ENCODE measurements at regions not wholly inside any gene's neighbourhood (a gene's known extent, or its start where the extent isn't known, plus 50 kb on each side); places are given as distances from the start of the nearest gene placed in this dataset.

DNA sequence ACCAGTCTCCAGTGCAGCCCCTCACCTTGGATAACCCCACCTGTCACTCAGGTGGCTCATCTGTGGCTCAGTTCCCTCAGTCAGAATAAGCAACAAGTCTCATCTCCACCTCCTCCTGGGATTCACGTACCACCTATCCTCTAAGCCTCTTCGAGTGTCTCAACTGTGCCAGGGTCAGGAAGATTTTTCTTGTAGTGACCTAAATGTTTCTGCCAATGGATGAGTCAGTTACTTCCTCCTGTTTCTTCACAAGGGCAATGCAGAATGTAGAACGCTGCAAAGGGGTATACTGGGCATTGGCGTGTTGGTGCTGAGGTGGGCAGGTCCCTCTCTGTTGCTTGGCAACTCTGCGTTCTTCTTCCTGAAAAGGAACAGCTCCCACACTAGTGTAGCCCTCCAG is 213.3 kb upstream of the CXCR4 start:
- TF ChIP-seq EZH2 (IDR thresholded peaks at IDR 0.05; ENCODE audit: low read length), result no peak
- TF ChIP-seq, protein P1, sequence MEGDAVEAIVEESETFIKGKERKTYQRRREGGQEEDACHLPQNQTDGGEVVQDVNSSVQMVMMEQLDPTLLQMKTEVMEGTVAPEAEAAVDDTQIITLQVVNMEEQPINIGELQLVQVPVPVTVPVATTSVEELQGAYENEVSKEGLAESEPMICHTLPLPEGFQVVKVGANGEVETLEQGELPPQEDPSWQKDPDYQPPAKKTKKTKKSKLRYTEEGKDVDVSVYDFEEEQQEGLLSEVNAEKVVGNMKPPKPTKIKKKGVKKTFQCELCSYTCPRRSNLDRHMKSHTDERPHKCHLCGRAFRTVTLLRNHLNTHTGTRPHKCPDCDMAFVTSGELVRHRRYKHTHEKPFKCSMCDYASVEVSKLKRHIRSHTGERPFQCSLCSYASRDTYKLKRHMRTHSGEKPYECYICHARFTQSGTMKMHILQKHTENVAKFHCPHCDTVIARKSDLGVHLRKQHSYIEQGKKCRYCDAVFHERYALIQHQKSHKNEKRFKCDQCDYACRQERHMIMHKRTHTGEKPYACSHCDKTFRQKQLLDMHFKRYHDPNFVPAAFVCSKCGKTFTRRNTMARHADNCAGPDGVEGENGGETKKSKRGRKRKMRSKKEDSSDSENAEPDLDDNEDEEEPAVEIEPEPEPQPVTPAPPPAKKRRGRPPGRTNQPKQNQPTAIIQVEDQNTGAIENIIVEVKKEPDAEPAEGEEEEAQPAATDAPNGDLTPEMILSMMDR (optimal IDR thresholded peaks at IDR 0.05 in 1 of 3, IDR thresholded peaks at IDR 0.05 in 1 of 3, conservative IDR thresholded peaks at IDR 0.05 in 1 of 3; ENCODE audit: extremely low read depth in 1 of 3, insufficient read depth in 2 of 3, low read length in 3 of 3), result no peak

Data from keratinocyte (primary cell).